Ammon's horn (tissue), 1 donor: ENCODE measurements at regions not wholly inside any gene's neighbourhood (a gene's known extent, or its start where the extent isn't known, plus 50 kb on each side); places are given as distances from the start of the nearest gene placed in this dataset.
"Not testable (repeated sequence)": the region's sequence is repeated elsewhere in the genome, so short reads cannot be mapped to it uniquely, and the experiment has no call there.

Source experiments
- DNase-seq: peaks from one replicate; pipeline ENCODE4 v3.0.0-alpha.2; 2016; ENCODE audit warnings: low spot score

DNA sequence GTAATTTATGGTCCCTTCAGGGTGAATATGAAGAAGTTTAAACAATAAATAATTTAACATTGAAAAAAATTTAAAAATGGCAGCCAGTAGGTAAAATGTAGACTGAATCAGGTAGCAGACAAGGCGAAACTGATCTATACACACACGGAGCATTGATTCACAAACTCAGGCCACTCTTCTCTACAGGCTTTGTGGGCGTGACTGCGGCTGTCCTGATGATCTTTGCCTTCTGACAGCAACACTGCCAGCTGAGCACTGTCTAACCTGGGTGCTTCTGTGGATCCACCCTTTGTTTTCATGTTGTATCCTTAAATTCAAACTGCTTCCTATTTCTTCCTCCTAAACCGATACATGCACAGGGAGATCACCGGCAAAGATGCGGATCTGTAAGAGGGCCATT is 315.4 kb upstream of the ADCY2 start:
- DNase-seq = no peak

DNA sequence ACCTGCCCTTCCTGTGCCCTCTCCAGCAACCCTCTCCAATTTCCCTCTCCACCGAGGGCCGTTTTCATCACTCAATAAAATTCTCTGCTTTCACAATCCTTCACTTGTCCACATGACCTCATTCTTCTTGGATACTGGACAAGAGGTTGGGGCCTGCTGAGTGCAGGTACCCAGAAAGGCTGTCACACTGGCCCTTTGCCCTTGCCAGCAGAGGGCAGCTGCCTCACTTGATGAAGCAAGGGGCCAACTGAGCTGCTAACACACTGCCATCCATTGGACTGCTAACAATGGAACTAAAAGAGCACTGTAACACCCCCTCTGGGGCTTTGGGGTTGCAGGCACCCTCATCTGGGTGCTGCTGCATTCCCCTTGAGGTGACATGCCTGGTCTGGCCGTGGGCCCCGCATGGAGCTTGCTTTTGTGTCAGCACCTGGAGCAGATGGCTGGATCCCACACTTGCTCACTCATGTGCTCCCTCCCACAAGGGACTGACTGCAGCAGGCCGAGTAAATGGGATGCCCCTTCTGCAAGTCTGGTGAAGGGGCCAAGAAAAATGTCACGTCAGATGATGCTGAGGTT is 308.1 kb upstream of the ADCY2 start:
- no peak for DNase-seq

DNA sequence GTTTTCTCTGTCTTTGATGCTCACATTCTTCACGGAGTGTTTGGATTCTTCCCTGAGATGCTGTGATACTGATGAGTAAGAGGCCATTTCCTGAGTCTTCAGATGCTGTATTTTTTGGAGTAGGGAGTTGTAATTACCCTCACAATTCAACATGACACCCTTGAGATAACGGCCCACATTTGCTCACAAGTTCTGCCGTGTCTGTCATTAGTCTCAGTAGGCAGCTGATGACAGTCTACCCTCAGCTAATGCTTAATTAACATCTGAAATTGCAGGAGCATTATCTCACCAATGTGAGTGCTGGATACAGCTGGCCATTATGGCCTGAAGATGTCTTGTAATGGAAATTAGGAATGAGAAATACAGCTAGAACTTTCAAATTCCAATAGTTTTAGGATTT is 307.1 kb upstream of the ADCY2 start:
- no peak for DNase-seq

DNA sequence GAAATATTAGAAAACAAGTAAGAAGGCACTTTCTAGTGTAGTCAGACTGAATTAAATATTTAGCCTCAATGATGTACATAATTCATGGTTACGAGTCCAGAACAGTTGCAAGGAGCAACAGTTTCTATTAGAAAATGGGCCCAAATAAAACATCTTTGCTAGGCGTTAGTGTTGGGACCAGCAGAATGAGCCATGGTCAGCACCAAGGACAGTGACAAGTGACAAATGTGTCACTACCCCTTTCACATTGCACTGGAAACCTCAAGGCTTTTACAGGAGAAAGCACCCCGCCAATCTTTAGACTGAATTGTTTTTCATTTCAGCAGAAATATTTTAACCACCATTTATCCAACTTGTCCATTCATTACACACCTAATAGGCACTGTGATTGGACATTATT is 301.3 kb upstream of the ADCY2 start:
- no peak for DNase-seq

DNA sequence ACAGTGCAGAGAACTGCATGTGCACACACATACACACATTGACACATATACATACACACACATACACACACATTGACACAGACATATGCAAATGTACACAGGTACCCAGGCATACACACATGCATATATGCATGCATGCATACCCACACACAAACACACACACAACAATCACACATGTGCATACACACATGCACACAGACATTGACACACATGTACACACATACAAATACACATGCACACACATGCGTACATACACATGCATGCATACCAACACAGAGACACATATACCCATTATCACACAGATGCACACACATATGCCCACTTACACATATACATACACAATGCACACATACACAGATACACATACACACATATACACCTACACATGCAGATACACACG is 299.6 kb upstream of the ADCY2 start:
- no peak for DNase-seq

DNA sequence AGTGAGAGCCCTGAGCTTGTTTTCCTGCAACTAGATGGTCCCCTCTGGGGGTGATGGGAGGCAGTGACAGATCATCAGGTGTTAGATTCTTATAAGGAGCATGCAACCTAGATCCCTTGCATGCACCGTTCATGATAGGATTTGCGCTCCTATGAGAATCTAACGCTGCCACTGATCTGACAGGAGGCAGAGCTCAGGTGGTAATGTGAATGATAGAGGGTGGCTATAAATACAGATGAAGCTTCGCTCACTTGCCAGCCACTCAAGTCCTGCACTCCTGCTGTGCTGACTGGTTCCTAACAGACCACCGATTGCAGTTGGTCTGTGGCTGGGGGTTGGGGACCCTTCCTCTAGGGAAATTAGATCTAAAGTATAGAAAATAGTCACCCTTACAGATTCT is 290.6 kb upstream of the ADCY2 start:
- DNase-seq = no peak

DNA sequence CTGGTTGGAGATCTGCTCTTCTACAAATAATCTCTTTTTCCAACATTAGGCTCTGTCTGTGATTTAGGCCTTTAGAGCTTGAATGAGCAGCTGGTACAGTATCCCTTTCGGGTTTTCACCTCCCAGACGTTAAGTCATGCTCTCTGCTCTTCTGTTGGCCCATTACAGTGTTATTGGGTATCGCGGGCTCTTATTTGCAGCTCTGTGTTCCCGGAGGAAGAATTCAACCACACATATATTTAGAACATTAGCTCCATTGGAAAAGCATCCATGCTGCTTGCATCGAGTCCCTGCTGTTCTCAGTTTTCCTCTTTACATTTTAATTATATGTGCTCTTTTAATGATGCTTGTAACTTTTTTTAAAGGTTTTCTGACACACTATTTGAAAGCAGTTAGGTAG is 278.0 kb upstream of the ADCY2 start:
- no peak for DNase-seq

DNA sequence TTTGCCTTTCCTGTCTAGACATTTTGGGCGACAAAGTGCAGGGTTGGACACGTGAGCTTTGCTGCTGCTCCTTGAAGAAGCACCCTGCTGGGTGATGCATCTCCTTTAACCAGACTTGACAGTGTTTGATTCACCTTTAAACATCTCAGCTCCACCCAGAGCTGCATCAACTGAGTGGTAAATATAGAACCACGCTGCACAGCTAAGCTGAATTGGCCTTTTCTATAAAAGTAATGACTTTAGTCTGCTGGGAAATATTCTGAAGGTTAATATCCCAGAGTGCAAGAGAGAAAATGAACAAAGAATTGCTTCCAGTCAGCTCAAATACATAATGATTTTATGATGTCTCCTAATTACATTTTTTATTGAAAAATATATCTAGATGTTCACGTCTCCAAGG is 264.3 kb upstream of the ADCY2 start:
- no peak for DNase-seq

DNA sequence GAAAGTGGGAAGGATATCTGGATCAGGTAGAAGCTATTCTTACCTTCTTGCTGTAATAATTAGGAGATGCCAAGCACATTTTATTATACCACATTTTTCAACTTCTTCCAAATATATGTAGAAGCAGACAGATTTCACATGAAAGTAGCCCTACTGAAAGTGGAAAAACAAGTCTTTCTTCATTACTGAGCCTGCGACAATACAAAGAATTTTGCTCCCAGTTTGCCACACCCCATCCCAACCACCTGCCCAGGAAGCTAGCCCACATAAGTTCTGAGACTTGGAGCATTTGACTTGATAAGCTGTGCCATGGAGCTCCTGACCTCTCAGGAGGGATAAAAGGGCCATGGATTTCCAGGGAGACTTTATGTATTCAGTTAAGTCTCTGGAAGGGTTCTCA is 249.1 kb upstream of the ADCY2 start:
- no peak for DNase-seq

DNA sequence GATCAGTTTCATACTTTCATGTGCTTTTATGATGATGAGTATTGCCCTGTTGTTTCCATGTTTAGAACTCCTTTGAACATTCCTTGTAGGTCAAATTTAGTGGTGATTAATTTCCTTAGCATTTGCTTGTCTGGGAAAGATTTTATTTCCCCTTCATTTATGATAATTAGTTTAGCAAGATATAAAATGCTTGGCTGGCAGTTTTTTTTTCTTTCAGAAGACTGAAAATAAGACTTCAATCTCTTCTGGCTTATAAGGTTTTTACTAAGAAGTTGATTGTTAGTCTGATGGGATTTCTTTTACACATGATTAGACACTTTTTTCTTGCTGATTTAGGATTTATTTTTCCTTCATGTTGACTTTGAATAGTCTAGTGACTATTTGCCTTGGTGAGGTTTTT is 238.9 kb upstream of the ADCY2 start:
- DNase-seq = no peak

DNA sequence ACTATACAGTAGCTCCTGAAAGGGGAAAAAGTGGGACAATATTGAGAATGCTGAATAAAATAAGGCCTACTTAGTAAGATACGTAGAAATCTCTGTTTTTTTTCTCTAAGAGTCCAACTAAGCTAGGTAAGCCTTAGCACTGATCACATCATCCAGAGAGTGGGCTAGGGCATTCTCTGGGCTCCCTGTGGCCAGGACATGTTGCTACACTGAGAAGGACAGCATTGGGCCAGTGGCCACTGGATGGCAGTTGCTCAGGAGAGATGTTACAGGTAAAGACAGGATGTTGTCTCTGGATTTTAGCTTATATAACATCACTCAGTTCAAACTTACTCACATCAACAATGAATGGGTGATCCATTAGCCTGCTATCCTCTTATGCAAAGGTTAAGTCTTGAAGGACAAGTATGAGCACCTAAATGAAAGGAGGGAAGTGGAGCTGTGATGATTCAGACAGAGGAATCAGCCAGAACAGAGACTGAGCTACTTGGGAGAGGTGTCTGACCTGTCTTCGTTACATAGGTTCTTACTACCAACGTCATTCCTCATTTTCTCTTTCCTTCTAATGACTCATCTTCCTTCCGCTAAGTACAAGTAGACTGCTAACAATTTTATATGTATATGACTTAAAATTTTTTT is 226.6 kb upstream of the ADCY2 start:
- no peak for DNase-seq

DNA sequence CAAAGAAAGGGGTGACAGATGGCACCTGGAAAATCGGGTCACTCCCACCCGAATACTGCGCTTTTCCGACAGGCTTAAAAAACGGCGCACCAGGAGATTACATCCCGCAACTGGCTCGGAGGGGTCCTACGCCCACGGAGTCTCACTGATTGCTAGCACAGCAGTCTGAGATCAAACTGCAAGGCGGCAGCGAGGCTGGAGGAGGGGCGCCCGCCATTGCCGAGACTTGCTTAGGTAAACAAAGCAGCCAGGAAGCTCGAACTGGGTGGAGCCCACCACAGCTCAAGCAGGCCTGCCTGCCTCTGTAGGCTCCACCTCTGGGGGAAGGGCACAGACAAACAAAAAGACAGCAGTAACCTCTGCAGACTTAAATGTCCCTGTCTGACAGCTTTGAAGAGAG is 225.2 kb upstream of the ADCY2 start:
- not testable (repeated sequence) for DNase-seq

DNA sequence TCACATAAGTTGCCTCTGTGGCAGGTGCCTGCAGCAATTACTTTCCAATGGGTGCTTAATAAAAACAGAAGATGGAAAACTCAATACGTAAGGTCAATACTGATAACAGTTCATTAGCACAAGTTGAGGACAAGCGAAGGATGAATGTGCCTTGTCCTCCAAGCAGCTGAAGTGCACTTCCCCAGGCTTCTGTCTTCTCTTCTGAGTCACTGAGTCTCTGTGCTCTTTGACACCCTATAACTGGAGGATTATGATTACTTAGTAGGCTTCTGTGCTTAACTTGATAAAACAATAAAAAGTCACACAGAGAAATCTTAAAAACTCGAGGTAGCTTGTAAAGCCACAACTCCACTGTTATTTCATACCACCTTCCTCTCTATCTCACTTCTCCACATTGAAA is 216.6 kb upstream of the ADCY2 start:
- no peak for DNase-seq

DNA sequence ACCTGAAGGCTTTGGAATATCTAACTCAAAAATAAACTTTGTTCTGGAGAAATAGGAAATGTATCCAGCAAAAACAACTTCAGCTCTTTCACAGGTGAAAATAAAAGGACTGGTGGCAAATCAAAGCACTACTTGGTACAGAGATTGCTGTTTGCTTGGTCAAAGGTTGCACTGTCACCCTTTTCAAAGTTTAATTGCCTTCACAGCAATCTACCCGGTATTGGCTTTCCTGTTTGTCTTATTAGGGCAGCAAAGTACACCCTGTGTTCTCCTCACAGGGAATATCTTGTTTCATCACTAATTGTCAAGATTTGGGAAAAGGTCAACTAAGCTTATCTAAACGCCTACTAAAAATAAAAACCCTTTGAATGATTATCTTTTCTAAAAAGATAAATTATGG is 214.1 kb upstream of the ADCY2 start:
- DNase-seq = no peak

DNA sequence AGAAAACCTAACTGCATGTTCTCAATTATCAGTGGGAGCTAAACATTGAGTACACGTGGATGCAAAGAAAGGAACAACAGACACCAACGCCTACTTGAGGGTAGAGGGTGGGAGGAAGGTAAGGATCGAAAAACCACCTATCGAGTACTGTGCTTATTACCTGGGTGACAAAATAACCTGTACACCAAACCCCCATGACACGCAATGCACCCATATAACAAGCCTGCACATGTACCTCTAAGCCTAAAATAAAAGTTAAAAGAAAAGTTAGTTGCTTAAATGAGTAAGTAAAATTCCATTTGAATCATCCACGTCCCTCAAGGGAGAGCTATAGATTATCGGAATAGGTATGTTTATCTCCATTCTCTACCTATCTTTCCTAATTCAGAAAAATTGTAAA is 210.2 kb upstream of the ADCY2 start:
- DNase-seq = no peak

DNA sequence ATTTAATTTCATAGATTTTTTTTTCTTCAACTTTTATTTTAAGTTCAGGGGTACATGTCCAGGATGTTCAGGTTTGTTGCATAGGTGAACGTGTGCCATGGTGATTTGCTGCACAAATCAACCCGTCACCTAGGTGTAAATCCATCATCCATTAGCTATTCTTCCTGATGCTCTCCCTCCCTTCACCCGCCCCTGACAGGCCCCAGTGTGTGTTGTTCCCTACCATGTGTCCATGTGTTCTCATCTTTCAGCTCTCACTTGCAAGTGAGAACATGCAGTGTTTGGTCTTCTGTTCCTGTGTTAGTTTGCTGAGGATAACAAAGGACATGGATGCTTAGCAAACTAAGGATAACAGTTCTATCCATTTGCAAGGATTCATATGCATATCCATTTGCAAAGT is 209.1 kb upstream of the ADCY2 start:
- DNase-seq = no peak

DNA sequence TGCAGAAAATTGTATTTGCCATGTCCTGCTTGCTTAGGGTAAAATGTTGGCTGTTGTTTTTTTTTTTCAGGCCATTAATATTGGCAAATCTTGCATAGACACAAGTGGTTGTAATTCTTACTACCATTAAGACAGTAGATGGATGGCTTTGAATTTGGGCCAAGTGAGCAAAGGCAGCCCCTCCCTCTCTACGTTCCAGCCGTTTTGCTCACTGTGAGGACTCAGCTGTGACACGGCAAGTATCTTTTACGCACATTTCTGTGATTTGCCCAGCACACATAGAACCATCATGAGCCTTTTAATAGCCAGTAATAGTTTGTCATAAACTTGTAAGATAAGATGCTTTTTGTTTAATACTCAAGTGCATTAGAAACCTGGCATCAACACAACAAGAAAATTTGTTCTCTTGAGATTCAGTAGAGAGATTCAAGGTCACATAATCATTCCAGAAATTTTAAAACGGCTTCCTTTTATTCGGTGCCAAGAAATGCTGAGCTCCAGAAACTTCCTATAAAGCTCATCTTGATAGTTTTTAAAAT is 205.2 kb upstream of the ADCY2 start:
- DNase-seq = no peak

DNA sequence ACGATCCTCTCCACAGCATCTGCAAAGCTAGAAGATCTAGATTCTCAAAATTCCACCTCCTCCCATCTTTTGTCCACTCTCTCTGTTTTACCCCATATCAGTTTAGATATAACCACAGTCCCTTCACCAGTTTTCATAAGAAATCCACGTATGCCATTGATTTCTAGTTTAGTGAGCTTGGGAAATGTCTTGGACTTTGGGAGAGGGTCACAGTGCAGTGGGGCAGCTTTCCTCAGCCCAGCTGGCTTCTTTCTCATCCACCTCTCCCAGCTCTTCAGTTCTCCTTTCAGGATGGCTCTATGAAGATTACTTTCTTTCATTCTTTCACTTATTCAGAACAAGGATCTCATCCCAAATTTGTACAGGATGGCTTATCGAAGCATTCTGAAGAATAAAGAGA is 203.9 kb upstream of the ADCY2 start:
- DNase-seq = no peak

DNA sequence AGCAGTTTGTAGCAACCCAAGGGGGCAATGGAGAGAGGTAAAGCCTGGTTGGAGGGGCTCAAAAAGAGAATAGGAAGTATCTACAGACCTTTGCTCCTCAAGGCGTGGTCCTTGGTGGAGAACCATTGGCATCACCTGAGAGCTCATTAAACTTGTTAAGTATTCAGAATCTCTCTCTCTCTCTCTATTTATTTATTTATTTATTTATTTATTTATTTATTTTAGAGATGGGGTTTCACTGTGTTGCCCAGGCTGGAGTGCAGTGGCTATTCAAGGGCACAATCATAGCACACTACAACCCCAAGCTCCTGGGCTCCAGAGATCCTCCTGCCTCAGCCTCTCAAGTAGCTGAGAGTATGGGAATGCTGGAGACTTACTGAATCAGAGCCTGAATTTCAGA is 193.1 kb upstream of the ADCY2 start:
- DNase-seq = no peak

DNA sequence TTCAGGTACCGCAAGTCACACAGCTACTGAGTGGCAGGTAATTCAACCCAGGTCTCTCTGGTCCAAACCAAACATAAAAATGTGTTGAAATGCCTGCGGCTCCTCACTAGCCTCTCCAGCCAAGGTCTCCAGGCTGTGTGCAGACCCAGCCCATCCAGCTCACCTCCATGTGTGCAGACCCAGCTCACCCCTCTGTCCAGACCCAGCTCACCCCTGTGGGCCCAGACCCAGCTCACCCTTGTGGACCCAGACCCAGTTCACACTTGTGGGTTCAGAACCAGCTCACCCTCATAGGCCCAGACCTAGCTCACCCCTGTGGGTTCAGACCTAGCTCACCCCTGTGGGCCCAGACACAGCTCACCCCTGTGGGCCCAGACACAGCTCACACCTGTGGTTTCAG is 188.0 kb upstream of the ADCY2 start:
- no peak for DNase-seq

DNA sequence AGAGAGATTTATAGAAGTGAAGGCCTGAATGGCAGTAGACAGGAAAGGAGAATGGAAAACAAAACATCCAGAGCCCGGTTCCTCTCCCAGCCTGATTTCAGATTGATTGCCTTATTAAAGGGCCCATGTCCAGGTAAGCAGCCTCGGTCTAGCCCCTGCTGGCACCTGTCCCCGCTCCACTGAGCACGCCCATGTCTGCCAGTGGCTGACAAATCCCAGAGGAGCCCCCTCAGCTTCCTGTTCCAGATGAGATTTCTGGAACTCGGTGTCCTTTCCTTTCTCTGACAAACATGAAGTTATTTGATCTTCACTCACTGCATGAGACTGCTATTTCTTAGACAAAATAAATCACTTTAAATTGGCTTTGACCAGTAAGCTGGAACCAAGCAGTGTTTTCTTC is 187.0 kb upstream of the ADCY2 start:
- DNase-seq = no peak

DNA sequence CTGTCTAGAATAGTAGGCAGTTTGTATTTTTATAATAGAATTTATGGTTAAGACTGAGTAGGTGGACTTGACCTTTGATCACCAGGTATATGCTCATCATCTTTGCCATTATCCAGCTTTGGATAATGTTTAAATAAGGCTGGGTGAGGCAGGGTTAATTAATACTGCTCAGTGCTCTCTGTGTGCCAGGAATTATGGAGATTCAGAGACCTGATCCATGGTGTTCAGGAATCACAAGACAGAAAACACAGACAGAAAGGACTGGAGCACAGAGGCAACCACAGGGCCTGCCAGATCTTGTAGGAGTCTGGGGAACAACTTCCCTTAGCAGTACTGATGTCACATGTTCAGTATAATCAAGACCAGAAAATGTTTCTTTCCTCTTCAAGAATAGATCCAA is 186.3 kb upstream of the ADCY2 start:
- no peak for DNase-seq

DNA sequence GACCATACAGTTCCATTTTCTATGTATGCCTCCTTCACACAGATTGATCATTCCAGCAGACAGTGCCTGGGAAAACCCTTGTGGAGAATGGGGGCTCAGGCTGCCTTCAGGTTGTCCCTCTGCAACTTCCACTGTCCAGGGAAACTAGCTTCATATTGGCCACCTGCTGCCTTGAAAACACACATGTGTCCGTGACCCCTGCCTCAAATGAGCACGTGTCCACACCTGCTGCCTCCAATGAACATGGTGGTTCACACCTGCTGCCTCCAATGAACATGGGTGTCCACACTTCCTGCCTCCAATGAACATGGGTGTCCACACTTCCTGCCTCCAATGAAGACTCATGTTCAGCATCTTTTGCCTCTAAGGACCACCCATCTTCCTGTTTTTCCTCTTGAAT is 185.4 kb upstream of the ADCY2 start:
- no peak for DNase-seq

DNA sequence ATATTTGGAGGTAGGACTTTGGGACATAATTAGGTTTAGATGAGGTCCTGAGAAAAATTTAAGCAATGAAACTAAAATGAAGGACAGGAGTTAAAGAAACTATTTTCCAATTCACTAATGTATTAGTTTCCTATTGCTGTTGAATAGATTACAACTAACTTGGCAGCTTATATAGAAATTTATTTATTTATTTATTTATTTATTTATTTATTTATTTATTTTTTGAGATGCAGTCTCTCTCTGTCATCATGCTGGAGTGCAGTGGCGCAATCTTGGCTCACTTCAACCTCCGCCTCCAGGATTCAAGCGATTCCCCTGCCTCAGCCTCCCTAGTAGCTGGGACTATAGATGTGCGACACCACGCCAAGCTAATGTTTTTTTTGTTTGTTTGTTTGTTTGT is 182.4 kb upstream of the ADCY2 start:
- no peak for DNase-seq
